IgD-negative memory B cell (primary cell): ENCODE measurements at regions not wholly inside any gene's neighbourhood (a gene's known extent, or its start where the extent isn't known, plus 50 kb on each side); places are given as distances from the start of the nearest gene placed in this dataset.
A peak's percentile ranks its signal among the peaks of the same experiment; 100 is the strongest.
"Not testable (repeated sequence)": the region's sequence is repeated elsewhere in the genome, so short reads cannot be mapped to it uniquely, and the experiment has no call there.

Experiments
- H3K27ac Mint-ChIP-seq, 3 donors: one replicate each; pipeline ENCODE4 v1.8.0; 2020 to 2022; ENCODE audit warnings: mild to moderate bottlenecking in 3 of 3, mixed read lengths in 3 of 3, moderate library complexity in 1 of 3
- H3K27me3 Mint-ChIP-seq: one replicate; pipeline ENCODE4 v1.8.0; 2021; ENCODE audit warnings: mixed read lengths
- H3K36me3 Mint-ChIP-seq: one replicate; pipeline ENCODE4 v1.8.0; 2020; ENCODE audit warnings: mild to moderate bottlenecking, mixed read lengths
- H3K4me1 Mint-ChIP-seq, 3 donors: one replicate each; pipeline ENCODE4 v1.8.0; 2020 to 2022; ENCODE audit warnings: mixed read lengths in 3 of 3, mild to moderate bottlenecking in 1 of 3
- H3K4me3 Mint-ChIP-seq, 4 donors: one replicate each; pipeline ENCODE4 v1.8.0; 2020 to 2022; ENCODE audit warnings: mild to moderate bottlenecking in 4 of 4, mixed read lengths in 4 of 4, moderate library complexity in 3 of 4
- H3K9me3 Mint-ChIP-seq, 3 donors: one replicate each; pipeline ENCODE4 v1.8.0; 2020 to 2021; ENCODE audit warnings: mixed read lengths in 3 of 3, mild to moderate bottlenecking in 1 of 3

DNA sequence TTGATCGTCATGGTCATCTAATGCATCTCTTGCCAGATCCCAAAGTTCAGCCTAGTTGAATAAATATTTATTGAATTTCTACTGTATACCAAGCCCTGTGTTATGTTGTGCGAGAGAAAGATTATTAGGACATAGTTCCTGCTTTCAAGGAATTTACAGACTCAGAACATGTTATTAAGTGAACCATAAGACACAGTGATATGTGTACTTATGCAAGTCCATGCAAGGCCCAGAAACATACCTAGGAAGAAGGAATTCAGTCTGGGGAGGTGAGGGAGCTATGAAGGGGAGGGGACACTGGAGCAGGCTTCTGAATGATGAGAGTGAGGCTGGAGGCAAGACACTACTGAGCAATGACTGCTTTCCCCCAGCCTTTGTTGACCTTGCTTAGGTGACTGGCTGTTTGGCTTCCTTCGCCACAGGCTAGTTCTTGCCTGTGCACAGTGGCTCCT is 81.4 kb downstream of the ACAA2 start:
- Mint-ChIP-seq H3K27ac (no peak overlapping the region), H3K27me3 (peaks cover 4% of the 10 kb centered on the region), H3K9me3 (no peaks in the 10 kb centered on the region), H3K36me3 (peaks cover 2% of the 10 kb centered on the region), H3K4me3 (no peak overlapping the region), H3K4me1 (no peaks in the 10 kb centered on the region)

- no peak overlapping the region for H3K4me3 Mint-ChIP-seq
These were observed 81.9 kb downstream of the ACAA2 start for GRCh38 chr18:49731421-49731841.

GRCh38 chr18:49730951-49731391 is 82.4 kb downstream of the ACAA2 start:
- H3K4me1 Mint-ChIP-seq = no peaks in the 10 kb centered on the region
- no peaks in the 10 kb centered on the region for H3K27me3 Mint-ChIP-seq
- peak overlapping the region in 1 of 4 donors; percentile 70 for H3K4me3 Mint-ChIP-seq
- no peaks in the 10 kb centered on the region for H3K36me3 Mint-ChIP-seq
- no peaks in the 10 kb centered on the region for H3K9me3 Mint-ChIP-seq
- peak overlapping the region in 1 of 3 donors; percentile 78 for H3K27ac Mint-ChIP-seq

More at GRCh38 chr18:49731421-49731841, 81.9 kb downstream of the ACAA2 start:
- no peaks in the 10 kb centered on the region for H3K36me3 Mint-ChIP-seq
- no peaks in the 10 kb centered on the region for H3K4me1 Mint-ChIP-seq
- peaks cover under 1% of the 10 kb centered on the region for H3K27me3 Mint-ChIP-seq
- no peaks in the 10 kb centered on the region for H3K9me3 Mint-ChIP-seq
- no peak overlapping the region for H3K27ac Mint-ChIP-seq

DNA sequence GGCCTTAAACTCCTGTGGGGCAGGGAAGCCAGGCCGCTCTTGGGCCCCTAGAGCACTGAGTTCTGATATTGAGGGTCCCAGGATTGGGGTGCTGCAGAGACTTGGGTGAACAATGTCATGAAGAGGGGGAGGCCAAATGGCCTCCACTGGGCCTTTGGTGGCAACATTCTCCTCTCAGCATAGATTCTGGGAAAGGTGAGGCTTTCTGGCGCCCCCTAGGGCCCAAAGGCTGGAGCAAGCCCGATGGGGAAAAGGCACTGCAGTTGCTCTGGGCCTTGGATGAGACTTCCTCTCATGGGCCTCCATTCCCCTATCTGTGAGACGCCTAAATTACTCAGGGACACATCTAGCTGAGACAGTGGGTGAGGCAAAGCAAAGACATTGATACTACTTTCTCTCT is 84.8 kb downstream of the ACAA2 start:
- Mint-ChIP-seq H3K27me3 (no peaks in the 10 kb centered on the region), H3K9me3 (no peaks in the 10 kb centered on the region), H3K4me1 (peaks cover 0 to under 1% (median 0%) of the 10 kb centered on the region in 3 donors), H3K36me3 (no peaks in the 10 kb centered on the region), H3K4me3 (no peak overlapping the region), H3K27ac (no peak overlapping the region)

DNA sequence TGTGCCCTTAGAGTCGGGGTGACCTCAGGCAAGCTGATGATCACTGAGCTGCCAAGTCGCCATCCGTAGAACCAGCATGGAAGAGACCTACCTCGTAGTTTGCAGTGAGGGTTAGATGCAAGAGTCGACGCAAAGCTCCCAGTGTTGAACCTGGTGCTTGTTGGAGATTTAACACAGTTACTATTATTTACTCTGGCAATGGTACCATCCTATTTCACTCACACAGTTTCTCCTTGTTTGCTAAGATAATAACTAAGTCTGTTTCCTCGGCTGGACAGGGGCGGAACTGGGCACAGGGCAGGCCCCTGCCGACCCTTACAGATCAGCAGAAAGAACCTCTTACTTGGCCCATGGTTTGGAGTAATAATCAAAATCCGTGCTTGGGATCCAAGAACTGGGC is 85.5 kb downstream of the ACAA2 start:
- H3K4me3 Mint-ChIP-seq = no peak overlapping the region
- H3K9me3 Mint-ChIP-seq = no peaks in the 10 kb centered on the region
- H3K36me3 Mint-ChIP-seq = no peaks in the 10 kb centered on the region
- H3K4me1 Mint-ChIP-seq = peaks cover 0 to 2% (median 0%) of the 10 kb centered on the region in 3 donors
- H3K27me3 Mint-ChIP-seq = no peaks in the 10 kb centered on the region
- no peak overlapping the region for H3K27ac Mint-ChIP-seq

- Mint-ChIP-seq H3K9me3 (peaks cover 0 to 1% (median 0%) of the 10 kb centered on the region in 3 donors), H3K27me3 (no peaks in the 10 kb centered on the region), H3K27ac (no peak overlapping the region), H3K4me1 (peaks cover 0 to 2% (median 2%) of the 10 kb centered on the region in 3 donors), H3K36me3 (no peaks in the 10 kb centered on the region), H3K4me3 (no peak overlapping the region)
These were observed 86.7 kb downstream of the ACAA2 start for GRCh38 chr18:49726675-49726963.

DNA sequence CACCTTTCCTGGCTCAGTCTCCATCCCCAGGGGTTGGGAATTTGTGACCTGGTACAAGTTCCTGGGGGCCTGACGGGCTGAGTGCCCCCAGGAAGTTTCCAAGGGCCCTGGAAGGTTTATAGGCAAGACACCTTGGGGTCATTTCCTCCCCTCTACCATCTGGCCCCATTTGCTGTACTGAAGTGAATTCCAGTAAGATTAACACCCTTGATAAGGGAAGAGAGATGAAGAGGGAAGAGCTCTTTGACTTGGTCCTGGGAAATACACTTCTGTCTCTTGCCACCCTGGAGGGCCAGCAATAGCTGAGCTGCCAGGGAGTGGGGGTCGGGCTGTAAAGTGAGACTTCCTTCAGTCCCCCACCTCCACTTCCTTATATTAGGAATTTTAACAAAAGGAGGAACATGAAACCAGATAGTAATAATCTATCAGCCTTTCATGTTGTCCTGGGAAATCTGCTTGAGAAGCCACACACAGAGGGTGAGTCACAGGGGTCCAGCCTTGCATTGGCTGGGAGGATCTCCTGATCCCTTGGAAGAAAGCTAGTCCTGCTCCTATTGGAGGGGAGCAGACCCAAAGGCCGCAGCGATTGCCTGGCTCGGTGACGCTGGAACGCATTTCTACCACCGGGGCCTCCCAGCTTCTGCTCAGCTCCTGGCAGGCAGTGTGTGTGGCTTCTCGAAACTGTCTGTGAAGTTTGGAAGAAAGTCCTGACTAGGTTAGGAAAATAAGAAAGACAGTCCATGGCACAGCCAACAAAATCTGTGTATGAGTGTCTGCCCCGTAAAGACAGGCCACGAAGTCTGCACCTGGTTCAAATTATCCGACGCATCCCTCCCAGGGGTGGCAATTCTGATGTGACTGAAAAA is 87.3 kb downstream of the ACAA2 start:
- peaks cover 0 to 2% (median 2%) of the 10 kb centered on the region in 3 donors for H3K4me1 Mint-ChIP-seq
- no peak overlapping the region for H3K4me3 Mint-ChIP-seq
- no peaks in the 10 kb centered on the region for H3K27me3 Mint-ChIP-seq
- peaks cover 0 to 2% (median 0%) of the 10 kb centered on the region in 3 donors for H3K9me3 Mint-ChIP-seq
- H3K27ac Mint-ChIP-seq = no peak overlapping the region
- no peaks in the 10 kb centered on the region for H3K36me3 Mint-ChIP-seq

DNA sequence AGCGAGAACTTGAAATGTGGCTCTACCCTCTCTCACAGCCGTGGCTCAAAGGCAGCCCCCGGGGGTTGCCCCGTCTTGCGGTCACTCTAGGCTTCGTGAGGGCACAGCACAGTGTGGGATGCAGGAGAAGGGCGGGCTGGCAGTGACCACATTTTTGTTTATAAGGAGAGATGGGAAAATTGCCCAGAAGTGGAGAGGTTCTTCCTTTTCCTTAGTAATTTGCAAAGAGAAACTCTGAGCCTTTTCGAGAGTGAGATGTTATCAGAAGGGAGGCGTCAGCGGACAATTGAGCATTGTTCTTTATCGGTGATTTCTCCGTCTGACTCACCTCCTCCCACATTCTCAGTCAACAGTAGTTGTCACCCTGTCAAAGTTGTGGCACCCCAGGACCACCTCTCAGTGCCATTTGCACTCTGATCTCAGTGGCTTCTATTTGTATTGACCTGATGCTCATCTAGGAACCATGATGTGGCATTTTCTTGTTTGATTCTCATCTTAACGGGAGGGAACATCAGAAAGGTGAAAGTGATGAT is 89.6 kb downstream of the ACAA2 start:
- Mint-ChIP-seq H3K36me3 (no peaks in the 10 kb centered on the region), H3K4me1 (peaks cover 0 to 2% (median 2%) of the 10 kb centered on the region in 3 donors), H3K27ac (no peak overlapping the region), H3K4me3 (no peak overlapping the region), H3K27me3 (no peaks in the 10 kb centered on the region), H3K9me3 (peaks cover 0 to 2% (median 0%) of the 10 kb centered on the region in 3 donors)

- H3K9me3 Mint-ChIP-seq = peaks cover 0 to 2% (median 0%) of the 10 kb centered on the region in 3 donors
- H3K4me1 Mint-ChIP-seq = peaks cover 0 to 2% (median 2%) of the 10 kb centered on the region in 3 donors
- no peak overlapping the region for H3K4me3 Mint-ChIP-seq
- no peak overlapping the region for H3K27ac Mint-ChIP-seq
- peaks cover 2% of the 10 kb centered on the region for H3K27me3 Mint-ChIP-seq
- H3K36me3 Mint-ChIP-seq = no peaks in the 10 kb centered on the region
These were observed 90.9 kb downstream of the ACAA2 start for GRCh38 chr18:49722477-49722876.

GRCh38 chr18:49721981-49722380 is 91.4 kb downstream of the ACAA2 start:
- no peak overlapping the region for H3K4me3 Mint-ChIP-seq
- H3K36me3 Mint-ChIP-seq = no peaks in the 10 kb centered on the region
- no peak overlapping the region for H3K27ac Mint-ChIP-seq
- H3K27me3 Mint-ChIP-seq = peaks cover 2% of the 10 kb centered on the region
- peaks cover 0 to 2% (median 2%) of the 10 kb centered on the region in 3 donors for H3K4me1 Mint-ChIP-seq
- peaks cover 0 to 2% (median 0%) of the 10 kb centered on the region in 3 donors for H3K9me3 Mint-ChIP-seq

GRCh38 chr18:49720944-49721343 is 92.4 kb downstream of the ACAA2 start:
- H3K27me3 Mint-ChIP-seq, H3K4me1 Mint-ChIP-seq, H3K36me3 Mint-ChIP-seq, H3K9me3 Mint-ChIP-seq, H3K4me3 Mint-ChIP-seq: not testable (repeated sequence)
- H3K27ac Mint-ChIP-seq = peak overlapping the region in 1 of 3 donors; percentile 48

- Mint-ChIP-seq H3K4me1 (peaks cover 0 to 2% (median 0%) of the 10 kb centered on the region in 3 donors), H3K27me3 (peaks cover 14% of the 10 kb centered on the region), H3K36me3 (no peaks in the 10 kb centered on the region), H3K27ac (no peak overlapping the region), H3K9me3 (peaks cover 0 to 9% (median 0%) of the 10 kb centered on the region in 3 donors), H3K4me3 (no peak overlapping the region)
These were observed 95.7 kb downstream of the ACAA2 start for GRCh38 chr18:49717617-49718016.

DNA sequence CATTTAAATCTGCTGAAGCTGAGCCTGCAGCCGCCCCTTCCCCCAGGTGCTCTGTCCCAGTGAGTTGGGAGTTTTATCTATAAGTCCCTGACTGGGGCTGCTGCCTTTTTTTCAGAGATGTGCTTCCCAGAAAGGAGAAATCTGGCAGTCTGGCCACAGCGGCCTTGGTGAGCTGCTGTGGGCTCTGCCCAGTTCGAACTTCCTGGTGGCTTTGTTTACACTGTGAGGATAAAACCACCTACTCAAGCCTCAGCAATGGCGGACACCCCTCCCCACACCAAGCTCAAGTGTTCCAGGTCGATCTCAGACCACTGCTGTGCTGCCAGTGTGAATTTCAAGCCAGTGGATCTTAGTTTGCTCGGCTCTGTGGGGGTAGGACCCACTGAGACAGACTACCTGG is 97.3 kb downstream of the ACAA2 start:
- H3K9me3 Mint-ChIP-seq = peaks cover 0 to 7% (median 0%) of the 10 kb centered on the region in 3 donors
- H3K4me1 Mint-ChIP-seq = no peaks in the 10 kb centered on the region
- H3K36me3 Mint-ChIP-seq = no peaks in the 10 kb centered on the region
- H3K27ac Mint-ChIP-seq = no peak overlapping the region
- no peak overlapping the region for H3K4me3 Mint-ChIP-seq
- peaks cover 14% of the 10 kb centered on the region for H3K27me3 Mint-ChIP-seq

DNA sequence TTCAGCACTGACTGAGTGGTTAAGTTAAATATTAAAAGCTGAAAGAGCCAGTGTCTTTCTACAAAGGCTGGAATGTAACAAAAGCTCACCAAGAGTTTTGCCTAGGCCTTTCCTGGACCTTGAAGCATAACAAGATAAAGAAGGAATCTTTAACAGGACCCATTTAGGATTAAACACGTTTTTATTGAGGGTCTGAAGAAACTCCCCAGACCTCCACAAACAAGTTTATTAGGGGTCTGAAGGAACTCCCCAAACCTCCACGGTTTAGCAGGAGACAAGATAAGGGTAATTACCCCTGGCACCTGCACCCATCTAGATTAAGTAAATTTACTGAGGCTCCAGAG is 104.0 kb downstream of the ACAA2 start:
- Mint-ChIP-seq H3K9me3 (peaks cover under 1 to 3% (median 2%) of the 10 kb centered on the region in 3 donors), H3K4me3 (no peak overlapping the region), H3K4me1 (no peaks in the 10 kb centered on the region), H3K27me3 (peaks cover 5% of the 10 kb centered on the region), H3K36me3 (no peaks in the 10 kb centered on the region), H3K27ac (no peak overlapping the region)

- H3K4me1 Mint-ChIP-seq = no peaks in the 10 kb centered on the region
- no peak overlapping the region for H3K27ac Mint-ChIP-seq
- H3K9me3 Mint-ChIP-seq = peaks cover 0 to 3% (median 2%) of the 10 kb centered on the region in 3 donors
- peaks cover 3% of the 10 kb centered on the region for H3K27me3 Mint-ChIP-seq
- no peaks in the 10 kb centered on the region for H3K36me3 Mint-ChIP-seq
- H3K4me3 Mint-ChIP-seq = no peak overlapping the region
These were observed 104.5 kb downstream of the ACAA2 start for GRCh38 chr18:49708662-49709346.
